GM23338 (cell line): ENCODE measurements at regions not wholly inside any gene's neighbourhood (a gene's known extent, or its start where the extent isn't known, plus 50 kb on each side); places are given as distances from the start of the nearest gene placed in this dataset.

Experiments
- ATAC-seq: fragments of 200-7000 bp; cut with Tn5 transposase; 3 replicates; pipeline ENCODE4 v1.9.1; 2020
- DNase-seq: peaks from one replicate; pipeline ENCODE4 v3.0.0-alpha.2; 2015; ENCODE audit warnings: low spot score
- H2AFZ ChIP-seq: fragments of 200-600 bp; sonication (generic); 2 replicates; pipeline ENCODE4 v1.8.0; 2016; ENCODE audit warnings: antibody characterized with exemption, mild to moderate bottlenecking, moderate library complexity
- H3F3A ChIP-seq: fragments of 200-600 bp; sonication (generic); replicated peaks from 2 replicates; pipeline ENCODE4 v1.8.0; 2017; ENCODE audit warnings: antibody characterized with exemption, mixed run types, low read depth
- H3K27ac ChIP-seq: fragments of 200-600 bp; sonication (generic); 2 replicates; pipeline ENCODE4 v1.6.1; 2016; ENCODE audit warnings: low read depth
- H3K27me3 ChIP-seq: fragments of 200-600 bp; sonication (generic); 2 replicates; pipeline ENCODE4 v1.8.0; 2016; ENCODE audit warnings: mild to moderate bottlenecking, mixed run types, moderate library complexity; ENCODE audit not compliant: insufficient read depth
- H3K36me3 ChIP-seq: fragments of 200-600 bp; sonication (generic); 2 replicates; pipeline ENCODE4 v1.8.0; 2016; ENCODE audit warnings: mild to moderate bottlenecking; ENCODE audit not compliant: insufficient read depth
- H3K4me1 ChIP-seq: fragments of 200-600 bp; sonication (generic); 2 replicates; pipeline ENCODE4 v1.8.0; 2016; ENCODE audit warnings: mild to moderate bottlenecking, moderate library complexity; ENCODE audit not compliant: insufficient read depth
- H3K4me2 ChIP-seq: fragments of 200-600 bp; sonication (generic); 2 replicates; pipeline ENCODE4 v1.7.1; 2017; ENCODE audit warnings: mixed run types
- H3K4me3 ChIP-seq: fragments of 200-600 bp; sonication (generic); 2 replicates; pipeline ENCODE4 v1.6.1; 2016; ENCODE audit warnings: mixed run types
- H3K79me2 ChIP-seq: fragments of 200-600 bp; sonication (generic); replicated peaks from 2 replicates; pipeline ENCODE4 v1.8.0; 2017; ENCODE audit warnings: mild to moderate bottlenecking; ENCODE audit not compliant: insufficient read depth
- H3K9me2 ChIP-seq: fragments of 200-600 bp; sonication (generic); 2 replicates; pipeline ENCODE4 v1.8.0; 2017; ENCODE audit not compliant: insufficient read depth
- H4K20me1 ChIP-seq: fragments of 200-600 bp; sonication (generic); replicated peaks from 2 replicates; pipeline ENCODE4 v1.8.0; 2017; ENCODE audit warnings: mild to moderate bottlenecking; ENCODE audit not compliant: insufficient read depth
- H3K27ac Mint-ChIP-seq: 2 replicates; pipeline ENCODE4 v1.8.0; 2020; ENCODE audit warnings: inconsistent platforms, mild to moderate bottlenecking, moderate library complexity, mixed read lengths
- H3K27me3 Mint-ChIP-seq: 3 replicates; pipeline ENCODE4 v1.8.0; 2022; ENCODE audit warnings: low read depth, mild to moderate bottlenecking, moderate library complexity, mixed read lengths, inconsistent platforms; ENCODE audit not compliant: insufficient read depth, poor library complexity
- H3K36me3 Mint-ChIP-seq: 3 replicates; pipeline ENCODE4 v1.8.0; 2021; ENCODE audit warnings: low read depth, mild to moderate bottlenecking, inconsistent platforms, moderate library complexity, mixed read lengths
- H3K4me1 Mint-ChIP-seq: 3 replicates; pipeline ENCODE4 v1.8.0; 2020; ENCODE audit warnings: mild to moderate bottlenecking, inconsistent platforms, mixed read lengths
- H3K4me3 Mint-ChIP-seq: 3 replicates; pipeline ENCODE4 v1.8.0; 2021; ENCODE audit warnings: moderate library complexity, mild to moderate bottlenecking, inconsistent platforms, mixed read lengths
- H3K9me3 Mint-ChIP-seq: 3 replicates; pipeline ENCODE4 v1.8.0; 2020; ENCODE audit warnings: moderate library complexity, mild to moderate bottlenecking, inconsistent platforms, mixed read lengths
- CREB1 ChIP-seq: fragments of 250-450 bp; sonication (Bioruptor Pico); IDR thresholded peaks from 2 replicates; pipeline ENCODE4 v1.5.0; 2020; ENCODE audit warnings: low read depth, mild to moderate bottlenecking, moderate library complexity
- CTCF ChIP-seq, 2 experiments: fragments of 200-600 bp in 1 of 2; sonication (generic) in 1 of 2; conservative IDR thresholded peaks; 2 replicates each; pipeline versions ENCODE4 v1.5.1 to v1.6.1; 2016 to 2017; ENCODE audit warnings: antibody characterized with exemption in 2 of 2, low read depth in 2 of 2, mild to moderate bottlenecking in 2 of 2, moderate library complexity in 1 of 2
- POLR2AphosphoS5 ChIP-seq: IDR thresholded peaks from 2 replicates; pipeline ENCODE4 v1.6.1; 2016; ENCODE audit warnings: antibody characterized with exemption, low read depth
- REST ChIP-seq: IDR thresholded peaks from one replicate; pipeline ENCODE4 v1.6.1; 2018; ENCODE audit warnings: antibody characterized with exemption; ENCODE audit not compliant: unreplicated experiment
- STAT1 ChIP-seq: IDR thresholded peaks from one replicate; pipeline ENCODE4 v1.6.1; 2016; ENCODE audit warnings: antibody characterized with exemption; ENCODE audit not compliant: unreplicated experiment
- ZNF331 ChIP-seq: fragments of 250-450 bp; sonication (Bioruptor Pico); IDR thresholded peaks from 2 replicates; pipeline ENCODE4 v1.5.0; 2020; ENCODE audit warnings: low read depth, mild to moderate bottlenecking, moderate library complexity

GRCh38 chr10:81101062-81101461, 563.4 kb downstream of the SH2D4B start:
- H3K27me3 ChIP-seq, result no peaks in the 10 kb centered on the region
- ATAC-seq, result no peak
- no peak overlapping the region for H3K4me2 ChIP-seq
- Mint-ChIP-seq H3K9me3 (no peaks in the 10 kb centered on the region), H3K4me3 (no peak overlapping the region), H3K4me1 (no peaks in the 10 kb centered on the region), H3K27me3 (peaks cover 2% of the 10 kb centered on the region), H3K36me3 (no peaks in the 10 kb centered on the region), H3K27ac (no peak overlapping the region)
- no peaks in the 10 kb centered on the region for H4K20me1 ChIP-seq
- no peak overlapping the region for H3K27ac ChIP-seq
- no peak for DNase-seq
- H3K36me3 ChIP-seq, result no peaks in the 10 kb centered on the region
- H3K4me3 ChIP-seq, result no peak overlapping the region
- TF ChIP-seq POLR2AphosphoS5, result no peak
- TF ChIP-seq ZNF331 (CRISPR knock-in tag), result no peak
- TF ChIP-seq CREB1 (CRISPR knock-in tag), result no peak
- no peak for TF ChIP-seq CTCF (conservative IDR thresholded peaks at IDR 0.05; ENCODE audit: low read depth in 2 of 2)
- no peaks in the 10 kb centered on the region for H3K9me2 ChIP-seq
- H3K4me1 ChIP-seq, result no peaks in the 10 kb centered on the region
- no peak overlapping the region for H2AFZ ChIP-seq
- no peaks in the 10 kb centered on the region for H3F3A ChIP-seq
- no peaks in the 10 kb centered on the region for H3K79me2 ChIP-seq

- DNase-seq, result no peak
- Histone ChIP-seq H3K27me3 (no peaks in the 10 kb centered on the region), H3K4me2 (no peak overlapping the region), H3K27ac (no peak overlapping the region), H3K79me2 (no peaks in the 10 kb centered on the region), H3K4me3 (no peak overlapping the region), H2AFZ (no peak overlapping the region), H3F3A (no peaks in the 10 kb centered on the region), H3K9me2 (no peaks in the 10 kb centered on the region), H3K4me1 (no peaks in the 10 kb centered on the region), H3K36me3 (no peaks in the 10 kb centered on the region), H4K20me1 (no peaks in the 10 kb centered on the region)
- Mint-ChIP-seq H3K4me1 (no peaks in the 10 kb centered on the region), H3K9me3 (no peaks in the 10 kb centered on the region), H3K4me3 (no peak overlapping the region), H3K27me3 (peaks cover 4% of the 10 kb centered on the region), H3K36me3 (no peaks in the 10 kb centered on the region), H3K27ac (no peak overlapping the region)
- TF ChIP-seq POLR2AphosphoS5 (no peak), STAT1 (no peak), CREB1 (CRISPR knock-in tag) (no peak), REST (no peak)
- ATAC-seq, result no peak
These were observed 566.8 kb downstream of the SH2D4B start for GRCh38 chr10:81104494-81104893.
